Activated gamma-delta T cell treated with Interleukin-2 at 50 U/mL for 16 hours (primary cell): ENCODE measurements at regions not wholly inside any gene's neighbourhood (a gene's known extent, or its start where the extent isn't known, plus 50 kb on each side); places are given as distances from the start of the nearest gene placed in this dataset.

Source experiments
- DNase-seq: peaks from one replicate; pipeline ENCODE4 v3.0.0-alpha.2; 2020

- DNase-seq: no peak
These were observed 53.7 kb upstream of the IRF2 start for GRCh38 chr4:184528051-184528450.

- DNase-seq: no peak
These were observed 51.9 kb upstream of the IRF2 start for GRCh38 chr4:184526228-184526627.
